WTC11 (cell line): ENCODE measurements at regions not wholly inside any gene's neighbourhood (a gene's known extent, or its start where the extent isn't known, plus 50 kb on each side); places are given as distances from the start of the nearest gene placed in this dataset.

Source experiments
- ATAC-seq: fragments of 200-7000 bp; cut with Tn5 transposase; 2 replicates; pipeline ENCODE4 v1.10.0; 2021; ENCODE audit warnings: mild to moderate bottlenecking, moderate library complexity
- CTCF ChIA-PET: fragments of 300-600 bp; sonication (Branson Sonifier 250); formaldehyde crosslinking; loops from one replicate; lab custom pipeline; 2021; ENCODE audit warnings: antibody characterized with exemption; lab: Charles Lee
- POLR2A ChIA-PET: fragments of 350-600 bp; sonication (Branson Sonifier 250); formaldehyde crosslinking; loops from one replicate; lab custom pipeline; 2021; ENCODE audit warnings: antibody characterized with exemption; lab: Charles Lee
- DNase-seq: peaks from one replicate; pipeline ENCODE4 v3.0.0; 2021; ENCODE audit warnings: low spot score
- H3K27ac Mint-ChIP-seq: 2 replicates; pipeline ENCODE4 v1.8.0; 2021; ENCODE audit warnings: mixed read lengths
- H3K27me3 Mint-ChIP-seq: 2 replicates; pipeline ENCODE4 v1.8.0; 2021; ENCODE audit warnings: low read depth, mild to moderate bottlenecking, moderate library complexity, mixed read lengths
- H3K36me3 Mint-ChIP-seq: 2 replicates; pipeline ENCODE4 v1.8.0; 2021; ENCODE audit warnings: mixed read lengths
- H3K4me1 Mint-ChIP-seq: 2 replicates; pipeline ENCODE4 v1.8.0; 2022; ENCODE audit warnings: mixed read lengths
- H3K4me3 Mint-ChIP-seq: 2 replicates; pipeline ENCODE4 v1.8.0; 2021; ENCODE audit warnings: mild to moderate bottlenecking, moderate library complexity, mixed read lengths
- H3K9me3 Mint-ChIP-seq: 2 replicates; pipeline ENCODE4 v1.8.0; 2021; ENCODE audit warnings: mixed read lengths
- CREB1 ChIP-seq: sonication (generic); formaldehyde crosslinking; IDR thresholded peaks from 2 replicates; pipeline ENCODE4 v1.8.0; 2023; ENCODE audit warnings: mild to moderate bottlenecking, missing genetic modification reagents
- FOXJ3 ChIP-seq: sonication (generic); formaldehyde crosslinking; IDR thresholded peaks from 2 replicates; pipeline ENCODE4 v1.9.0; 2021; ENCODE audit warnings: missing genetic modification reagents, mild to moderate bottlenecking, borderline replicate concordance
- GTF2I ChIP-seq: fragments of 250-450 bp; sonication (Bioruptor Pico); conservative IDR thresholded peaks from 2 replicates; pipeline ENCODE4 v1.4.0; 2021; ENCODE audit warnings: mild to moderate bottlenecking
- JUN ChIP-seq: sonication (generic); formaldehyde crosslinking; IDR thresholded peaks from 2 replicates; pipeline ENCODE4 v1.8.0; 2023; ENCODE audit warnings: mild to moderate bottlenecking, missing genetic modification reagents
- PRDM15 ChIP-seq: sonication (generic); formaldehyde crosslinking; IDR thresholded peaks from 2 replicates; pipeline ENCODE4 v1.8.0; 2022; ENCODE audit warnings: missing genetic modification reagents
- TEAD1 ChIP-seq: sonication (generic); formaldehyde crosslinking; IDR thresholded peaks from 2 replicates; pipeline ENCODE4 v1.8.0; 2022; ENCODE audit warnings: mild to moderate bottlenecking, missing genetic modification reagents
- ZNF121 ChIP-seq: sonication (generic); formaldehyde crosslinking; IDR thresholded peaks from 2 replicates; pipeline ENCODE4 v1.8.0; 2023; ENCODE audit warnings: missing genetic modification reagents
- ZNF281 ChIP-seq: sonication (generic); formaldehyde crosslinking; IDR thresholded peaks from 2 replicates; pipeline ENCODE4 v1.8.0; 2023; ENCODE audit warnings: mild to moderate bottlenecking, missing genetic modification reagents
- ZNF512 ChIP-seq: sonication (generic); formaldehyde crosslinking; IDR thresholded peaks from 2 replicates; pipeline ENCODE4 v1.8.1; 2022; ENCODE audit warnings: missing genetic modification reagents, borderline replicate concordance
- ZNF532 ChIP-seq: fragments of 250-450 bp; sonication (Bioruptor Pico); IDR thresholded peaks from 2 replicates; pipeline ENCODE4 v1.9.0; 2021; ENCODE audit warnings: mild to moderate bottlenecking, borderline replicate concordance
- ZSCAN18 ChIP-seq: fragments of 250-450 bp; sonication (Bioruptor Pico); IDR thresholded peaks from 2 replicates; pipeline ENCODE4 v2.1.2; 2022; ENCODE audit warnings: mild to moderate bottlenecking, moderate library complexity
- TF ChIP-seq, protein P1 (sequence below): sonication (generic); formaldehyde crosslinking; IDR thresholded peaks from 2 replicates; pipeline ENCODE4 v1.8.1; 2023; ENCODE audit warnings: mild to moderate bottlenecking, missing genetic modification reagents
- TF ChIP-seq, protein P2 (sequence below): fragments of 250-450 bp; sonication (Bioruptor Pico); IDR thresholded peaks from 2 replicates; pipeline ENCODE4 v1.9.0; 2021; ENCODE audit warnings: mild to moderate bottlenecking
- TF ChIP-seq, protein P3 (sequence below): sonication (generic); formaldehyde crosslinking; conservative IDR thresholded peaks from 2 replicates; pipeline ENCODE4 v1.8.1; 2022; ENCODE audit warnings: mild to moderate bottlenecking, missing genetic modification reagents

GRCh38 chr1:58405660-58406059 is 140.9 kb downstream of the OMA1 start (continued):
- TF ChIP-seq FOXJ3 = no peak
- no peak for TF ChIP-seq ZNF512
- TF ChIP-seq ZNF121 (CRISPR knock-in tag) = no peak
- TF ChIP-seq PRDM15 (CRISPR knock-in tag) = no peak
- TF ChIP-seq, protein P1, sequence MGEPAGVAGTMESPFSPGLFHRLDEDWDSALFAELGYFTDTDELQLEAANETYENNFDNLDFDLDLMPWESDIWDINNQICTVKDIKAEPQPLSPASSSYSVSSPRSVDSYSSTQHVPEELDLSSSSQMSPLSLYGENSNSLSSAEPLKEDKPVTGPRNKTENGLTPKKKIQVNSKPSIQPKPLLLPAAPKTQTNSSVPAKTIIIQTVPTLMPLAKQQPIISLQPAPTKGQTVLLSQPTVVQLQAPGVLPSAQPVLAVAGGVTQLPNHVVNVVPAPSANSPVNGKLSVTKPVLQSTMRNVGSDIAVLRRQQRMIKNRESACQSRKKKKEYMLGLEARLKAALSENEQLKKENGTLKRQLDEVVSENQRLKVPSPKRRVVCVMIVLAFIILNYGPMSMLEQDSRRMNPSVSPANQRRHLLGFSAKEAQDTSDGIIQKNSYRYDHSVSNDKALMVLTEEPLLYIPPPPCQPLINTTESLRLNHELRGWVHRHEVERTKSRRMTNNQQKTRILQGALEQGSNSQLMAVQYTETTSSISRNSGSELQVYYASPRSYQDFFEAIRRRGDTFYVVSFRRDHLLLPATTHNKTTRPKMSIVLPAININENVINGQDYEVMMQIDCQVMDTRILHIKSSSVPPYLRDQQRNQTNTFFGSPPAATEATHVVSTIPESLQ (CRISPR knock-in tag) = no peak

GRCh38 chr1:58403894-58404293 is 142.6 kb downstream of the OMA1 start:
- POLR2A ChIA-PET = no interaction called here
- no peaks in the 10 kb centered on the region for H3K9me3 Mint-ChIP-seq
- ATAC-seq = no peak
- CTCF ChIA-PET = no interaction called here
- H3K4me3 Mint-ChIP-seq = no peak overlapping the region
- TF ChIP-seq JUN (CRISPR knock-in tag) = no peak
- TF ChIP-seq CREB1 (CRISPR knock-in tag) = no peak
- TF ChIP-seq GTF2I (CRISPR knock-in tag) = no peak
- TF ChIP-seq ZSCAN18 (CRISPR knock-in tag) = no peak
- no peak overlapping the region for H3K27ac Mint-ChIP-seq
- peaks cover 12% of the 10 kb centered on the region for H3K4me1 Mint-ChIP-seq
- DNase-seq = no peak
- no peaks in the 10 kb centered on the region for H3K36me3 Mint-ChIP-seq
- 0 out of 2 replicates have a peak, but pooled peaks cover 2% of the 10 kb centered on the region for H3K27me3 Mint-ChIP-seq

GRCh38 chr1:58402444-58402843 is 144.1 kb downstream of the OMA1 start:
- ChIA-PET POLR2A (no interaction called here), CTCF (no interaction called here)
- Mint-ChIP-seq H3K4me1 (peaks cover 23% of the 10 kb centered on the region), H3K4me3 (no peak overlapping the region), H3K36me3 (no peaks in the 10 kb centered on the region), H3K27me3 (peaks cover 2% of the 10 kb centered on the region; the same call in 1 of the 2 replicates), H3K27ac (no peak overlapping the region), H3K9me3 (no peaks in the 10 kb centered on the region)
- DNase-seq (no peak), ATAC-seq (no peak)
- TF ChIP-seq, protein P2, sequence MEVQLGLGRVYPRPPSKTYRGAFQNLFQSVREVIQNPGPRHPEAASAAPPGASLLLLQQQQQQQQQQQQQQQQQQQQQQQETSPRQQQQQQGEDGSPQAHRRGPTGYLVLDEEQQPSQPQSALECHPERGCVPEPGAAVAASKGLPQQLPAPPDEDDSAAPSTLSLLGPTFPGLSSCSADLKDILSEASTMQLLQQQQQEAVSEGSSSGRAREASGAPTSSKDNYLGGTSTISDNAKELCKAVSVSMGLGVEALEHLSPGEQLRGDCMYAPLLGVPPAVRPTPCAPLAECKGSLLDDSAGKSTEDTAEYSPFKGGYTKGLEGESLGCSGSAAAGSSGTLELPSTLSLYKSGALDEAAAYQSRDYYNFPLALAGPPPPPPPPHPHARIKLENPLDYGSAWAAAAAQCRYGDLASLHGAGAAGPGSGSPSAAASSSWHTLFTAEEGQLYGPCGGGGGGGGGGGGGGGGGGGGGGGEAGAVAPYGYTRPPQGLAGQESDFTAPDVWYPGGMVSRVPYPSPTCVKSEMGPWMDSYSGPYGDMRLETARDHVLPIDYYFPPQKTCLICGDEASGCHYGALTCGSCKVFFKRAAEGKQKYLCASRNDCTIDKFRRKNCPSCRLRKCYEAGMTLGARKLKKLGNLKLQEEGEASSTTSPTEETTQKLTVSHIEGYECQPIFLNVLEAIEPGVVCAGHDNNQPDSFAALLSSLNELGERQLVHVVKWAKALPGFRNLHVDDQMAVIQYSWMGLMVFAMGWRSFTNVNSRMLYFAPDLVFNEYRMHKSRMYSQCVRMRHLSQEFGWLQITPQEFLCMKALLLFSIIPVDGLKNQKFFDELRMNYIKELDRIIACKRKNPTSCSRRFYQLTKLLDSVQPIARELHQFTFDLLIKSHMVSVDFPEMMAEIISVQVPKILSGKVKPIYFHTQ (CRISPR knock-in tag) = no peak
- TF ChIP-seq ZNF281 = no peak
- TF ChIP-seq ZNF532 (CRISPR knock-in tag) = no peak
- no peak for TF ChIP-seq TEAD1 (CRISPR knock-in tag)
- TF ChIP-seq, protein P3, sequence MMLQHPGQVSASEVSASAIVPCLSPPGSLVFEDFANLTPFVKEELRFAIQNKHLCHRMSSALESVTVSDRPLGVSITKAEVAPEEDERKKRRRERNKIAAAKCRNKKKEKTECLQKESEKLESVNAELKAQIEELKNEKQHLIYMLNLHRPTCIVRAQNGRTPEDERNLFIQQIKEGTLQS = no peak
